Transverse colon (tissue), 4 donors: ENCODE measurements at regions not wholly inside any gene's neighbourhood (a gene's known extent, or its start where the extent isn't known, plus 50 kb on each side); places are given as distances from the start of the nearest gene placed in this dataset.

Experiments
- DNase-seq: peaks from one replicate; pipeline ENCODE4 v3.0.0-alpha.2; 2019
- H3K27ac ChIP-seq, 4 donors: fragments of 200-600 bp; sonication (generic); 2 replicates each; pipeline ENCODE4 v1.5.1; 2016 to 2018; ENCODE audit warnings: inconsistent platforms in 4 of 4
- H3K27me3 ChIP-seq: fragments of 200-600 bp; sonication (generic); 2 replicates; pipeline ENCODE4 v1.5.1; 2017; ENCODE audit warnings: inconsistent platforms
- H3K36me3 ChIP-seq, 4 donors: fragments of 200-600 bp; sonication (generic); 2 replicates each; pipeline ENCODE4 v1.5.1; 2017 to 2019; ENCODE audit warnings: inconsistent platforms in 4 of 4
- H3K4me1 ChIP-seq, 4 donors: fragments of 200-600 bp; sonication (generic); 2 replicates each; pipeline ENCODE4 v1.5.1; 2017 to 2020; ENCODE audit warnings: inconsistent platforms in 4 of 4
- H3K4me3 ChIP-seq, 4 donors: fragments of 200-600 bp; sonication (generic); 1 replicate in 1 of 4; 2 replicates in 3 of 4; pipeline versions ENCODE4 v1.5.1 to v1.6.1; 2017 to 2019; ENCODE audit warnings: inconsistent platforms in 4 of 4
- H3K9me3 ChIP-seq, 2 donors: fragments of 200-600 bp; sonication (generic); 2 replicates each; pipeline ENCODE4 v1.5.1; 2017 to 2019; ENCODE audit warnings: inconsistent platforms in 2 of 2
- CTCF ChIP-seq, 5 experiments: fragments of 200-600 bp in 3 of 5; fragments of 450-650 bp in 2 of 5; sonication (generic) in 3 of 5; IDR thresholded peaks; 1 replicate in 2 of 5; 2 replicates in 3 of 5; pipeline ENCODE4 v1.5.1; 2016 to 2017; ENCODE audit warnings: antibody characterized with exemption in 5 of 5, inconsistent platforms in 3 of 5, mild to moderate bottlenecking in 2 of 5, moderate library complexity in 1 of 5
- EP300 ChIP-seq: sonication (generic); formaldehyde crosslinking; IDR thresholded peaks from one replicate; pipeline ENCODE4 v1.6.1; 2017; ENCODE audit warnings: antibody characterized with exemption, low read depth
- POLR2A ChIP-seq: fragments of 450-650 bp; IDR thresholded peaks from one replicate; pipeline ENCODE4 v1.6.1; 2016; ENCODE audit warnings: antibody characterized with exemption, mild to moderate bottlenecking, moderate library complexity
- POLR2AphosphoS5 ChIP-seq, 3 donors: sonication (generic); formaldehyde crosslinking; IDR thresholded peaks; one replicate each; pipeline ENCODE4 v1.6.1; 2016; ENCODE audit warnings: antibody characterized with exemption in 3 of 3
- WGBS, 2 donors: methylation state at CpG; one replicate each; pipeline ENCODE4 v1.1.5; 2018; ENCODE audit warnings: low coverage in 1 of 2; 5-methylcytosine and 5-hydroxymethylcytosine counted together
- in situ Hi-C, 4 donors: fragments of 200-750 bp; cut with MboI; loops; one replicate each; pipeline versions ENCODE4 v1.15.0 to v1.15.1; 2017; ENCODE audit warnings: low sequenced_read_pairs in 3 of 4, low pct_ligation_motif_present in 1 of 4, low pct_unique_long_range_greater_than_20kb in 1 of 4
- intact Hi-C: fragments of 100-400 bp; cut with DNase I; formaldehyde crosslinking; loops from one replicate; pipeline ENCODE4 v1.15.1; 2023; ENCODE audit warnings: low total_unique reads

- H3K9me3 ChIP-seq: no peaks in the 10 kb centered on the region
- in situ Hi-C loops (no loop called here), intact Hi-C loops (no loop called here)
- WGBS, 2 donors: 46 to 48% methylated on average over 3 to 9 of the region's 9 CpGs
- TF ChIP-seq POLR2AphosphoS5 (IDR thresholded peaks at IDR 0.05): no peak
- no peaks in the 10 kb centered on the region for H3K27me3 ChIP-seq
- H3K4me3 ChIP-seq: no peak overlapping the region
- no peaks in the 10 kb centered on the region for H3K36me3 ChIP-seq
- DNase-seq: no peak
- no peak overlapping the region for H3K27ac ChIP-seq
- H3K4me1 ChIP-seq: no peaks in the 10 kb centered on the region
Measured at GRCh38 chrX:519741-520140, 110.8 kb upstream of the SHOX start.

GRCh38 chrX:522456-522855, 108.1 kb upstream of the SHOX start:
- H3K27me3 ChIP-seq: no peaks in the 10 kb centered on the region
- TF ChIP-seq CTCF (IDR thresholded peaks at IDR 0.05): no peak
- TF ChIP-seq POLR2AphosphoS5 (IDR thresholded peaks at IDR 0.05): no peak
- TF ChIP-seq EP300: no peak
- TF ChIP-seq POLR2A: no peak
- peaks cover 0 to 5% of the 10 kb centered on the region in 2 donors for H3K9me3 ChIP-seq
- no peak overlapping the region for H3K27ac ChIP-seq
- H3K4me3 ChIP-seq: no peak overlapping the region
- DNase-seq: no peak
- in situ Hi-C loops (no loop called here), intact Hi-C loops (no loop called here)
- no peaks in the 10 kb centered on the region for H3K36me3 ChIP-seq
- H3K4me1 ChIP-seq: no peaks in the 10 kb centered on the region

GRCh38 chrX:525134-525533, 105.5 kb upstream of the SHOX start:
- intact Hi-C loops: no loop called here
- no peaks in the 10 kb centered on the region for H3K4me1 ChIP-seq
- no peaks in the 10 kb centered on the region for H3K36me3 ChIP-seq
- DNase-seq: no peak
- TF ChIP-seq POLR2AphosphoS5 (IDR thresholded peaks at IDR 0.05) (no peak), EP300 (no peak), CTCF (IDR thresholded peaks at IDR 0.05) (no peak), POLR2A (no peak)
- peaks cover 0 to 5% of the 10 kb centered on the region in 2 donors for H3K9me3 ChIP-seq
- WGBS, 2 donors: 83 to 92% methylated on average over 8 of the region's 8 CpGs
- no peaks in the 10 kb centered on the region for H3K27me3 ChIP-seq
- in situ Hi-C loops: no loop called here
- H3K27ac ChIP-seq: no peak overlapping the region
- no peak overlapping the region for H3K4me3 ChIP-seq

- no peaks in the 10 kb centered on the region for H3K36me3 ChIP-seq
- in situ Hi-C loops: no loop called here
- H3K9me3 ChIP-seq: peaks cover 0 to 5% of the 10 kb centered on the region in 2 donors
- no peaks in the 10 kb centered on the region for H3K4me1 ChIP-seq
- no peaks in the 10 kb centered on the region for H3K27me3 ChIP-seq
- no peak overlapping the region for H3K27ac ChIP-seq
- no peak for TF ChIP-seq CTCF (IDR thresholded peaks at IDR 0.05)
- TF ChIP-seq EP300: no peak
- TF ChIP-seq POLR2AphosphoS5 (IDR thresholded peaks at IDR 0.05): no peak
- TF ChIP-seq POLR2A: no peak
- WGBS, 2 donors: 36 to 40% methylated on average over 15 to 29 of the region's 29 CpGs
- DNase-seq: no peak
- intact Hi-C loops: no loop called here
- no peak overlapping the region for H3K4me3 ChIP-seq
Measured at GRCh38 chrX:526295-527224, 104.0 kb upstream of the SHOX start.
